Stimulated activated CD4-positive, alpha-beta T cell treated with anti-CD3 and anti-CD28 coated beads, TNF-alpha, amount 100 ng/mL, for 48 hours (primary cell): ENCODE measurements at regions not wholly inside any gene's neighbourhood (a gene's known extent, or its start where the extent isn't known, plus 50 kb on each side); places are given as distances from the start of the nearest gene placed in this dataset.

ENCODE experiments used
- DNase-seq, 3 donors: peaks; one replicate each; pipeline ENCODE4 v3.0.0-alpha.2; 2020; ENCODE audit warnings: low read depth in 3 of 3

GRCh38 chr2:15082105-15083058, 449.9 kb downstream of the LRATD1 start:
- DNase-seq, result no peak

- DNase-seq, result no peak
Observed at GRCh38 chr2:15084826-15085489, 452.4 kb downstream of the LRATD1 start.

GRCh38 chr2:15092181-15092580, 459.7 kb downstream of the LRATD1 start:
- no peak for DNase-seq

- DNase-seq, result no peak
Observed at GRCh38 chr2:15092691-15093090, 460.2 kb downstream of the LRATD1 start.

GRCh38 chr2:15094161-15094560, 461.6 kb downstream of the LRATD1 start:
- DNase-seq, result no peak

GRCh38 chr2:15096873-15097272, 464.3 kb downstream of the NBAS start:
- DNase-seq, result no peak

GRCh38 chr2:15107137-15107536, 454.0 kb downstream of the NBAS start:
- DNase-seq, result no peak

GRCh38 chr2:15111718-15112117, 449.4 kb downstream of the NBAS start:
- DNase-seq, result no peak

- DNase-seq, result no peak
Observed at GRCh38 chr2:15112216-15112615, 448.9 kb downstream of the NBAS start.

- no peak for DNase-seq
Observed at GRCh38 chr2:15115776-15116175, 445.4 kb downstream of the NBAS start.

- no peak for DNase-seq
Observed at GRCh38 chr2:15116830-15117229, 444.3 kb downstream of the NBAS start.
